Sigmoid colon (tissue), 4 donors: ENCODE measurements at regions not wholly inside any gene's neighbourhood (a gene's known extent, or its start where the extent isn't known, plus 50 kb on each side); places are given as distances from the start of the nearest gene placed in this dataset.

Source experiments
- CTCF ChIP-seq, 4 experiments: fragments of 450-650 bp in 3 of 4; fragments of 200-600 bp in 1 of 4; IDR thresholded peaks; one replicate each; pipeline ENCODE4 v1.5.1; 2016 to 2019; ENCODE audit warnings: antibody characterized with exemption in 4 of 4, mild to moderate bottlenecking in 3 of 4, moderate library complexity in 2 of 4
- EP300 ChIP-seq, 4 donors: sonication (generic); formaldehyde crosslinking; IDR thresholded peaks; one replicate each; pipeline ENCODE4 v1.6.1; 2017; ENCODE audit warnings: antibody characterized with exemption in 4 of 4
- POLR2A ChIP-seq, 2 donors: fragments of 450-650 bp; IDR thresholded peaks; one replicate each; pipeline ENCODE4 v1.6.1; 2016; ENCODE audit warnings: antibody characterized with exemption in 2 of 2, mild to moderate bottlenecking in 2 of 2, moderate library complexity in 2 of 2
- POLR2AphosphoS5 ChIP-seq, 4 donors: sonication (generic); formaldehyde crosslinking; IDR thresholded peaks; one replicate each; pipeline ENCODE4 v1.6.1; 2017; ENCODE audit warnings: antibody characterized with exemption in 4 of 4

- no peak for TF ChIP-seq CTCF (IDR thresholded peaks at IDR 0.05)
- no peak for TF ChIP-seq POLR2A (IDR thresholded peaks at IDR 0.05)
- no peak for TF ChIP-seq EP300 (IDR thresholded peaks at IDR 0.05)
- TF ChIP-seq POLR2AphosphoS5 (IDR thresholded peaks at IDR 0.05) = no peak
Observed at GRCh38 chr7:52100-52499, 140.3 kb upstream of the FAM20C start.
